ENCODE measurements at regions not wholly inside any gene's neighbourhood (a gene's known extent, or its start where the extent isn't known, plus 50 kb on each side); places are given as distances from the start of the nearest gene placed in this dataset.

GRCh38 chr17:36812762-36813161 lies 124.5 kb upstream of the LHX1 start:
- in situ Hi-C loops (cut with HindIII; ENCODE audit: low sequenced_read_pairs), result no loop called here
- DNase-seq (ENCODE audit: low read depth), result no peak
- no peak for TF ChIP-seq CTCF (IDR thresholded peaks at IDR 0.05; ENCODE audit: low read depth, low read length, missing control alignments)
- no peak overlapping the region for H3K4me3 ChIP-seq (ENCODE audit: low read depth, low read length)

- in situ Hi-C loops (cut with HindIII; ENCODE audit: low sequenced_read_pairs), result no loop called here
- H3K4me3 ChIP-seq (ENCODE audit: low read depth, low read length), result no peak overlapping the region
- DNase-seq (ENCODE audit: low read depth), result no peak
- no peak for TF ChIP-seq CTCF (IDR thresholded peaks at IDR 0.05; ENCODE audit: low read depth, low read length, missing control alignments)
Measured at GRCh38 chr17:36813357-36813756, 123.9 kb upstream of the LHX1 start.

GRCh38 chr17:36813957-36814563 lies 123.2 kb upstream of the LHX1 start:
- TF ChIP-seq CTCF (IDR thresholded peaks at IDR 0.05; ENCODE audit: low read depth, low read length, missing control alignments), result no peak
- H3K4me3 ChIP-seq (ENCODE audit: low read depth, low read length), result no peak overlapping the region
- in situ Hi-C loops (cut with HindIII; ENCODE audit: low sequenced_read_pairs), result no loop called here
- no peak for DNase-seq (ENCODE audit: low read depth)

- no peak for TF ChIP-seq CTCF (IDR thresholded peaks at IDR 0.05; ENCODE audit: low read depth, low read length, missing control alignments)
- no peak for DNase-seq (ENCODE audit: low read depth)
- H3K4me3 ChIP-seq (ENCODE audit: low read depth, low read length), result no peak overlapping the region
- in situ Hi-C loops (cut with HindIII; ENCODE audit: low sequenced_read_pairs), result no loop called here
Measured at GRCh38 chr17:36814958-36815357, 122.3 kb upstream of the LHX1 start.

- in situ Hi-C loops (cut with HindIII; ENCODE audit: low sequenced_read_pairs), result no loop called here
- DNase-seq (ENCODE audit: low read depth), result no peak
- no peak overlapping the region for H3K4me3 ChIP-seq (ENCODE audit: low read depth, low read length)
- TF ChIP-seq CTCF (IDR thresholded peaks at IDR 0.05; ENCODE audit: low read depth, low read length, missing control alignments), result no peak
Measured at GRCh38 chr17:36816214-36816906, 120.9 kb upstream of the LHX1 start.

GRCh38 chr17:36816907-36817288 lies 120.4 kb upstream of the LHX1 start:
- in situ Hi-C loops (cut with HindIII; ENCODE audit: low sequenced_read_pairs), result no loop called here
- no peak for DNase-seq (ENCODE audit: low read depth)
- no peak for TF ChIP-seq CTCF (IDR thresholded peaks at IDR 0.05; ENCODE audit: low read depth, low read length, missing control alignments)
- H3K4me3 ChIP-seq (ENCODE audit: low read depth, low read length), result no peak overlapping the region

Data from astrocyte of the cerebellum (primary cell).